ENCODE measurements at regions not wholly inside any gene's neighbourhood (a gene's known extent, or its start where the extent isn't known, plus 50 kb on each side); places are given as distances from the start of the nearest gene placed in this dataset.
"Not testable (repeated sequence)": the region's sequence is repeated elsewhere in the genome, so short reads cannot be mapped to it uniquely, and the experiment has no call there.

DNA sequence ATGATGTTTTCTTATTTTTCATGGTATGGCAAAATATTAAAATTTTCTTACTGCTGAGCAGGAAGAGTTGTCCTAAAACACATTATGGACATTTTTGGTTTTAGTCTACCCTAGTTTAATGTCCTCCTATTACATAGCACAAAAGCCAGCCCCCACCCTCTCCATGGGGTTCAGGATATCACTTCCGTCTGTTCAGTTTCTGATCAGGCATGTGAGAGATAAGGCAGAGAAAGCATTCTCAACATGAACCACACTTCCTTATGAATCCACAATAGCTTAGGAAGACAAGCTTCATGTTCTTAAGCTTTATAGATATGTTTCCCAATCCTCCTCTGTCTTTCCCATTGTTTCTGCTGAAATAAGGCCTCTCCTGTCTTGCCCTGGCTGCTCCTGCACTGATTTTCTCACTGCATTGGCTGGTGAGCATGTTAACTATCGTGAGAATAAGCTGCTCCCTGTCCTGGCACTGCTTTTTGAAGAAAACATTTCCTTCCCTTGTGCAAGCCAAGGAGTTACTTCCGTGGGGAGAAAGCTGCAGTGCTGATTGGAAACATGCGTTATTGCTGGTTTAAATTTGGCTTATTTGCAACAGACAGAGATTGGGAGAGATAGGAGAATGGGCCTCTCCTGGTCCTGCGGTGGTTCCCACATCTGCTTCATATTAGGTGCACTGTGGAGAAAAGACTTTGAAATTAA, 260.3 kb upstream of the RPS23 start:
- DNase-seq (ENCODE audit: low spot score): no peak
- TF ChIP-seq, protein P1, sequence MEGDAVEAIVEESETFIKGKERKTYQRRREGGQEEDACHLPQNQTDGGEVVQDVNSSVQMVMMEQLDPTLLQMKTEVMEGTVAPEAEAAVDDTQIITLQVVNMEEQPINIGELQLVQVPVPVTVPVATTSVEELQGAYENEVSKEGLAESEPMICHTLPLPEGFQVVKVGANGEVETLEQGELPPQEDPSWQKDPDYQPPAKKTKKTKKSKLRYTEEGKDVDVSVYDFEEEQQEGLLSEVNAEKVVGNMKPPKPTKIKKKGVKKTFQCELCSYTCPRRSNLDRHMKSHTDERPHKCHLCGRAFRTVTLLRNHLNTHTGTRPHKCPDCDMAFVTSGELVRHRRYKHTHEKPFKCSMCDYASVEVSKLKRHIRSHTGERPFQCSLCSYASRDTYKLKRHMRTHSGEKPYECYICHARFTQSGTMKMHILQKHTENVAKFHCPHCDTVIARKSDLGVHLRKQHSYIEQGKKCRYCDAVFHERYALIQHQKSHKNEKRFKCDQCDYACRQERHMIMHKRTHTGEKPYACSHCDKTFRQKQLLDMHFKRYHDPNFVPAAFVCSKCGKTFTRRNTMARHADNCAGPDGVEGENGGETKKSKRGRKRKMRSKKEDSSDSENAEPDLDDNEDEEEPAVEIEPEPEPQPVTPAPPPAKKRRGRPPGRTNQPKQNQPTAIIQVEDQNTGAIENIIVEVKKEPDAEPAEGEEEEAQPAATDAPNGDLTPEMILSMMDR (IDR thresholded peaks at IDR 0.05; ENCODE audit: borderline replicate concordance, control extremely low read depth, extremely low read depth, insufficient read depth, missing control alignments): no peak
- in situ Hi-C loops (cut with MboI; ENCODE audit: low sequenced_read_pairs, unreplicated experiment): no loop called here

DNA sequence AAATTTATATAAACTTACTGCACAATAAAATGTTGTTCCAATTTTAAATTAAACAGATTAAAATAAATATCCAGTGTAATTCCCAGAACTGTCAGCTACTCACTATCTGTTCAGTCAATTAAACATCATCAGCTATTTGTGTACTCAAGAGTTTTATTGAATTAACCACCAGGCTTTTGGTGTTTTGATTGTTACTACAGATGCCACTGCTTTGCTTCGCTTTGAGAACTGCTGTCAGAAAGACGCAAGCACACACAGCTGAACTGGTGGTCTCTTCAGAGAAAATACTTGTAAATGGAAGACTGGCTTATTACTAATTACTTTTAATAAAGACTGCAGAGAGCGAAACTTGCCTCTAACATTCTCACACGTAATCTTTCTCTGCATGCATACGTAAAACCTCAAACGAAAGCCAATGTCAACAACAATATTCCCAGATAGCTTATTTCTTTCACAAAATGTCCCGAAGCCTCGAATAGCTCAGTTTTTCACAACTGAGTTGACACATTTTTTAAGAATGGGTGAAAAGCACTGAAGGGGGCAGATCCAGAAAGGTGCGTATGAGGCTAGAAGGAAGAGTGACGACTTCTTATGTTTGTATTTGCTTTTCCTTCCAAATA, 259.6 kb upstream of the RPS23 start:
- TF ChIP-seq, protein P1 (IDR thresholded peaks at IDR 0.05; ENCODE audit: borderline replicate concordance, control extremely low read depth, extremely low read depth, insufficient read depth, missing control alignments): no peak
- in situ Hi-C loops (cut with MboI; ENCODE audit: low sequenced_read_pairs, unreplicated experiment): no loop called here
- no peak for DNase-seq (ENCODE audit: low spot score)

DNA sequence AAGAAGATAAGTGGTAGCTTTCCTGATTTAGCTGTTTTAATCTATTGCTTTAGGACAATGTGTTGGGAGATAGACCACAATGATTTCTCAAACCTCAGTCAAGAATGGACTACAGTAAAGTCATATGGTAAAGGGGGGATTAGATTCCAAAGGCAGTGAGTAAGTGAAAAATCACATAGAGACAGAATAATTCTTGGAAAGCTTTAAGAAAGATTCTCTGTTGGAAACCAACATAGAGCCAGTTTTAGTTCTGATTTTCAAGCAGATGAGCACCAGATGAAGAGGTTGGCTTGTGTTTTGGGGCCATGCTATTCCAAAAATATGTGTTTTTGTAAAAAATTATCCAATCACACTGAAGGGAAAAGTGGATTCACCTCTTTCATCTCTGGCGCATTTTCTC, 256.8 kb upstream of the RPS23 start:
- TF ChIP-seq, protein P1 (IDR thresholded peaks at IDR 0.05; ENCODE audit: borderline replicate concordance, control extremely low read depth, extremely low read depth, insufficient read depth, missing control alignments): no peak
- in situ Hi-C loops (cut with MboI; ENCODE audit: low sequenced_read_pairs, unreplicated experiment): no loop called here
- DNase-seq (ENCODE audit: low spot score): no peak

DNA sequence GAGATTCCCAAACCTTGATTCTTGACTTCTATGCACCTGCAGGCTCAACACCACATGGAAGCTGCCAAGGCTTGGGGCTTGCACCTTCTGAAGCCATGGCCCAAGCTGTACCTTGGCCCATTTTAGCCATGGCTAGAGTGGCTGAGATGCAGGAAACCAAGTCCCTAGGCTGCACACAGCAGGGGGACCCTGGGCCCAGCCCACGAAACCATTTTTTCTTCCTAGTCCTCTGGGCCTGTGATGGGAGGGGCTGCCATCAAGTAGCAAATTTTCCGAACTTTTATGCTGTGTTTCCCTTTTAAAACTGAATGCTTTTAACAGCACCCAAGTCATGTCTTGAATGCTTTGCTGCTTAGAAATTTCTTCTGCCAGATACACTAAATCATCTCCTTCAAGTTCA, 253.9 kb upstream of the RPS23 start:
- DNase-seq (ENCODE audit: low spot score); in situ Hi-C loops (cut with MboI; ENCODE audit: low sequenced_read_pairs, unreplicated experiment): not testable (repeated sequence)

DNA sequence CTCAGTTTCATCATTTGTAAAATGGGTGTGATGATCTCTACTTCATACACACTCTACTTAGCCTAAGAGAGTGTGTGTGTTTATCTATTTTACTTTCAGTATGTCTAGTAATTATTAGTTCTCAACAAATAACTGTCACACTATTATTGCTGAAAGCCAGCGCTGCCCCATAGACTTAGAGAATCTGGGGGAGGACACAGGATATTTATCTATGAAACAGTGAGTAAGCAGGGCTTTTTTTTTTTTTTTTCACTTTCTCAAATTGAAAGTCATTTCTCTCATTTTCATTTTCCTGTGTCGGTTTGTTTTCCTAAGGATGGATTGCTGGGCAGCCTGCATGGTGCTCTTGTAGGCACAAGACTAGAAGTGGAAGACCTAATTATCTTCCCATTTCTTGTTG, 248.4 kb upstream of the RPS23 start:
- in situ Hi-C loops (cut with MboI; ENCODE audit: low sequenced_read_pairs, unreplicated experiment): no loop called here
- TF ChIP-seq, protein P1 (IDR thresholded peaks at IDR 0.05; ENCODE audit: borderline replicate concordance, control extremely low read depth, extremely low read depth, insufficient read depth, missing control alignments): no peak
- DNase-seq (ENCODE audit: low spot score): no peak

DNA sequence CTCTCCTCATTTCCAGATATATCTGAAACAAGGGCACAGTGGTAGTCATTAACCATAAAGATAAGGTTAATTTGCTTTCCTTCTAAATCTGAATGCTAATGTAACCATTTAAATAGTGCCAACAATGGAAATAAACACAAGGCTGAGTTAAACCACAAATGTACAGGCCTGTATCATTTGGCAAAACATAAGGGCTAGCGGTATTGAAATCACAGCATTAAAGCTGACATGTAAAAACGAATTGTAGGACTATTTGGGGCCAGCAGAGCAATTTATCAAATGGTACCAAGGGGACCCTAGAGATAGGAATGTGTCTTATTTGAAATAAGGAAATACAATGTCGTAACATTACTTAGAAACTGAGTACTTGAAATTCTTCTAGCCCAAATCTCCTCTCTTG, 247.5 kb upstream of the RPS23 start:
- in situ Hi-C loops (cut with MboI; ENCODE audit: low sequenced_read_pairs, unreplicated experiment): no loop called here

DNA sequence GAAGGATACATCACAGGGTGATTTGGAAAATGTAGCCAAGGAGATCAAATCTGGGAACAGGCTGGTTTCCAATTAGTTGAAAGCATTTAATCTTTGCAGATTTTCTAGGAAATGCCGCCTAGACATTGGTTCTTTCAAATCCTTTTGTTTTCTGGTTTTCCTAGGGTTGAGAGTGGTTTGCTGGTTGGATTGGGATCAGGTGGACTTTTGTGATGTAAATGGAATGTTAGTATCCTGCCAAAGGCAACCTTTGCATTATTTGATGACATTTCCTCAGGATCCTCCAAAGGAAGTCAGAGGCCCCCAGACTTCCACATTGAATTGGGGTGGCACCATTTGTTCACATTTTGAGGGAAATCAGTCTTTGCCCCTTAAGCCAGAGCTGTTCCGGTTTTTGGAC, 245.5 kb upstream of the RPS23 start:
- TF ChIP-seq, protein P1 (IDR thresholded peaks at IDR 0.05; ENCODE audit: borderline replicate concordance, control extremely low read depth, extremely low read depth, insufficient read depth, missing control alignments): no peak
- in situ Hi-C loops (cut with MboI; ENCODE audit: low sequenced_read_pairs, unreplicated experiment): no loop called here
- DNase-seq (ENCODE audit: low spot score): no peak

More for the DNA sequence above, 247.5 kb upstream of the RPS23 start:
- TF ChIP-seq, protein P1 (IDR thresholded peaks at IDR 0.05; ENCODE audit: borderline replicate concordance, control extremely low read depth, extremely low read depth, insufficient read depth, missing control alignments): no peak
- DNase-seq (ENCODE audit: low spot score): no peak

Measured in GM13976 (cell line).